GM12891 (cell line): ENCODE measurements at regions not wholly inside any gene's neighbourhood (a gene's known extent, or its start where the extent isn't known, plus 50 kb on each side); places are given as distances from the start of the nearest gene placed in this dataset.

ENCODE experiments used
- POLR2A ChIP-seq: IDR thresholded peaks from 2 replicates; pipeline ENCODE4 v1.6.1; 2011; ENCODE audit warnings: low read depth, low read length, control low read depth
- POLR2AphosphoS5 ChIP-seq: IDR thresholded peaks from 2 replicates; pipeline ENCODE4 v1.6.1; 2011; ENCODE audit warnings: low read depth, low read length, control low read depth
- SPI1 ChIP-seq: IDR thresholded peaks from 2 replicates; pipeline ENCODE4 v1.6.1; 2011; ENCODE audit warnings: low read depth, low read length, control low read depth
- TAF1 ChIP-seq: IDR thresholded peaks from 2 replicates; pipeline ENCODE4 v1.6.1; 2011; ENCODE audit warnings: low read depth, low read length, control low read depth

- no peak for TF ChIP-seq POLR2AphosphoS5
- no peak for TF ChIP-seq POLR2A
- TF ChIP-seq TAF1 = no peak
- no peak for TF ChIP-seq SPI1
Observed at GRCh38 chr21:28227881-28228635, 764.6 kb downstream of the LTN1 start.
